ENCODE measurements at regions not wholly inside any gene's neighbourhood (a gene's known extent, or its start where the extent isn't known, plus 50 kb on each side); places are given as distances from the start of the nearest gene placed in this dataset.

GRCh38 chr20:51276296-51276695, 253.4 kb upstream of the KCNG1 start:
- Histone ChIP-seq H3F3A (ENCODE audit: insufficient read depth) (no peaks in the 10 kb centered on the region), H3K4me3 (ENCODE audit: insufficient read depth, low read length, poor library complexity, severe bottlenecking) (no peak overlapping the region), H3K36me3 (ENCODE audit: low read length) (no peaks in the 10 kb centered on the region), H2AFZ (ENCODE audit: low read depth, low read length, severe bottlenecking) (no peak overlapping the region), H3K27me3 (ENCODE audit: low read length) (no peaks in the 10 kb centered on the region), H3K9me2 (replicated peaks; ENCODE audit: insufficient read depth, low read length) (no peaks in the 10 kb centered on the region), H3K9me3 (ENCODE audit: insufficient read depth, low read length) (no peaks in the 10 kb centered on the region), H3K4me2 (ENCODE audit: low read depth, low read length, poor library complexity, severe bottlenecking) (no peak overlapping the region), H4K20me1 (ENCODE audit: low read depth, low read length) (no peaks in the 10 kb centered on the region), H3K79me2 (ENCODE audit: insufficient read depth, low read length) (no peaks in the 10 kb centered on the region), H3K27ac (ENCODE audit: low read depth, low read length) (no peak overlapping the region), H3K9ac (ENCODE audit: low read length) (no peak overlapping the region)
- TF ChIP-seq, protein P1, sequence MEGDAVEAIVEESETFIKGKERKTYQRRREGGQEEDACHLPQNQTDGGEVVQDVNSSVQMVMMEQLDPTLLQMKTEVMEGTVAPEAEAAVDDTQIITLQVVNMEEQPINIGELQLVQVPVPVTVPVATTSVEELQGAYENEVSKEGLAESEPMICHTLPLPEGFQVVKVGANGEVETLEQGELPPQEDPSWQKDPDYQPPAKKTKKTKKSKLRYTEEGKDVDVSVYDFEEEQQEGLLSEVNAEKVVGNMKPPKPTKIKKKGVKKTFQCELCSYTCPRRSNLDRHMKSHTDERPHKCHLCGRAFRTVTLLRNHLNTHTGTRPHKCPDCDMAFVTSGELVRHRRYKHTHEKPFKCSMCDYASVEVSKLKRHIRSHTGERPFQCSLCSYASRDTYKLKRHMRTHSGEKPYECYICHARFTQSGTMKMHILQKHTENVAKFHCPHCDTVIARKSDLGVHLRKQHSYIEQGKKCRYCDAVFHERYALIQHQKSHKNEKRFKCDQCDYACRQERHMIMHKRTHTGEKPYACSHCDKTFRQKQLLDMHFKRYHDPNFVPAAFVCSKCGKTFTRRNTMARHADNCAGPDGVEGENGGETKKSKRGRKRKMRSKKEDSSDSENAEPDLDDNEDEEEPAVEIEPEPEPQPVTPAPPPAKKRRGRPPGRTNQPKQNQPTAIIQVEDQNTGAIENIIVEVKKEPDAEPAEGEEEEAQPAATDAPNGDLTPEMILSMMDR (IDR thresholded peaks at IDR 0.05; ENCODE audit: insufficient read depth, low read length, poor library complexity, severe bottlenecking): no peak
- TF ChIP-seq EZH2phosphoT487 (conservative IDR thresholded peaks at IDR 0.05; ENCODE audit: low read length): no peak

GRCh38 chr20:51275826-51276225, 252.9 kb upstream of the KCNG1 start:
- H3K9ac ChIP-seq (ENCODE audit: low read length): no peak overlapping the region
- TF ChIP-seq, protein P1 (IDR thresholded peaks at IDR 0.05; ENCODE audit: insufficient read depth, low read length, poor library complexity, severe bottlenecking): no peak
- TF ChIP-seq EZH2phosphoT487 (conservative IDR thresholded peaks at IDR 0.05; ENCODE audit: low read length): no peak
- H3F3A ChIP-seq (ENCODE audit: insufficient read depth): no peaks in the 10 kb centered on the region
- no peaks in the 10 kb centered on the region for H3K9me2 ChIP-seq (replicated peaks; ENCODE audit: insufficient read depth, low read length)
- no peaks in the 10 kb centered on the region for H3K9me3 ChIP-seq (ENCODE audit: insufficient read depth, low read length)
- no peak overlapping the region for H3K27ac ChIP-seq (ENCODE audit: low read depth, low read length)
- H3K4me3 ChIP-seq (ENCODE audit: insufficient read depth, low read length, poor library complexity, severe bottlenecking): no peak overlapping the region
- H3K79me2 ChIP-seq (ENCODE audit: insufficient read depth, low read length): no peaks in the 10 kb centered on the region
- H2AFZ ChIP-seq (ENCODE audit: low read depth, low read length, severe bottlenecking): no peak overlapping the region
- no peak overlapping the region for H3K4me2 ChIP-seq (ENCODE audit: low read depth, low read length, poor library complexity, severe bottlenecking)
- H4K20me1 ChIP-seq (ENCODE audit: low read depth, low read length): no peaks in the 10 kb centered on the region
- H3K27me3 ChIP-seq (ENCODE audit: low read length): no peaks in the 10 kb centered on the region
- H3K36me3 ChIP-seq (ENCODE audit: low read length): no peaks in the 10 kb centered on the region

DNA sequence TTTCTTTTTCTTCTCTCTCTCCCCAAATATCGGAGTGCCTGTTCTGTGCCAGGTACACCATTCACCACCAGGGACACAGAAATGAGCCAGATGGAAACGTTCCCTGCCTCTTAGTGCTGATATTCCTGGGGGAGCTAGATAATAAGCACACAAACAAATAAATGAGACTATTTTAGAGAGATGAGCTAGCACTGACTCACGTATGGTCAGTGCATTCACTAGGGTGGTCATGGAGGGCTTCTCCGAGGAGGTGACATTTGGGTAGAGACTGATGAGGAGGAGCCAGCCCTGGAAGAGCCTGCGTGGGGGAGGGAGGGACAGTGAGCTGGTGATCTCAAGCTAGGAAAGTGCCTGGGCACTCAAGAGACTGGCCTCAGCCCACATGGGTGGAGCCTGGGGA, 252.3 kb upstream of the KCNG1 start:
- Histone ChIP-seq H3K4me2 (ENCODE audit: low read depth, low read length, poor library complexity, severe bottlenecking) (no peak overlapping the region), H3K9me3 (ENCODE audit: insufficient read depth, low read length) (no peaks in the 10 kb centered on the region), H3K27me3 (ENCODE audit: low read length) (no peaks in the 10 kb centered on the region), H3F3A (ENCODE audit: insufficient read depth) (no peaks in the 10 kb centered on the region), H3K4me3 (ENCODE audit: insufficient read depth, low read length, poor library complexity, severe bottlenecking) (no peak overlapping the region), H2AFZ (ENCODE audit: low read depth, low read length, severe bottlenecking) (no peak overlapping the region), H3K27ac (ENCODE audit: low read depth, low read length) (no peak overlapping the region), H3K9ac (ENCODE audit: low read length) (no peak overlapping the region), H3K36me3 (ENCODE audit: low read length) (no peaks in the 10 kb centered on the region), H3K9me2 (replicated peaks; ENCODE audit: insufficient read depth, low read length) (no peaks in the 10 kb centered on the region), H3K79me2 (ENCODE audit: insufficient read depth, low read length) (no peaks in the 10 kb centered on the region), H4K20me1 (ENCODE audit: low read depth, low read length) (no peaks in the 10 kb centered on the region)
- no peak for TF ChIP-seq EZH2phosphoT487 (conservative IDR thresholded peaks at IDR 0.05; ENCODE audit: low read length)
- TF ChIP-seq, protein P1 (IDR thresholded peaks at IDR 0.05; ENCODE audit: insufficient read depth, low read length, poor library complexity, severe bottlenecking): no peak

Measured in SU-DHL-6 (cell line).